Parathyroid adenoma (tissue), 2 donors: ENCODE measurements at regions not wholly inside any gene's neighbourhood (a gene's known extent, or its start where the extent isn't known, plus 50 kb on each side); places are given as distances from the start of the nearest gene placed in this dataset.
"Not testable (repeated sequence)": the region's sequence is repeated elsewhere in the genome, so short reads cannot be mapped to it uniquely, and the experiment has no call there.

Experiments
- H2AFZ ChIP-seq: fragments of 300-600 bp; sonication (generic); one replicate; pipeline ENCODE4 v1.7.0; 2017; ENCODE audit warnings: antibody characterized with exemption, mild to moderate bottlenecking
- H3K27ac ChIP-seq: fragments of 300-600 bp; sonication (generic); one replicate; pipeline ENCODE4 v1.7.0; 2017
- H3K27me3 ChIP-seq: fragments of 300-600 bp; sonication (generic); one replicate; pipeline ENCODE4 v1.7.0; 2017; ENCODE audit warnings: low read length; ENCODE audit not compliant: control insufficient read depth, insufficient read depth
- H3K36me3 ChIP-seq: fragments of 300-600 bp; sonication (generic); one replicate; pipeline ENCODE4 v1.7.0; 2017; ENCODE audit warnings: low read length; ENCODE audit not compliant: control insufficient read depth, insufficient read depth
- H3K4me1 ChIP-seq: fragments of 300-600 bp; sonication (generic); one replicate; pipeline ENCODE4 v1.7.0; 2017; ENCODE audit warnings: control low read depth
- H3K4me2 ChIP-seq: fragments of 300-600 bp; sonication (generic); one replicate; pipeline ENCODE4 v1.7.0; 2017; ENCODE audit warnings: low read length
- H3K4me3 ChIP-seq: fragments of 300-600 bp; sonication (generic); one replicate; pipeline ENCODE4 v1.7.0; 2017; ENCODE audit warnings: low read depth, low read length
- H3K79me2 ChIP-seq: fragments of 300-600 bp; sonication (generic); one replicate; pipeline ENCODE4 v1.7.0; 2017; ENCODE audit warnings: control low read depth
- H3K9ac ChIP-seq: fragments of 300-600 bp; sonication (generic); one replicate; pipeline ENCODE4 v1.7.0; 2017; ENCODE audit warnings: mild to moderate bottlenecking
- H3K9me3 ChIP-seq: fragments of 300-600 bp; sonication (generic); one replicate; pipeline ENCODE4 v1.7.0; 2017; ENCODE audit warnings: low read length; ENCODE audit not compliant: control insufficient read depth
- TF ChIP-seq, protein P1 (sequence below): fragments of 300-600 bp; sonication (generic); IDR thresholded peaks from one replicate; pipeline ENCODE4 v1.7.0; 2017; ENCODE audit warnings: antibody characterized with exemption, mild to moderate bottlenecking
- donor health status: primary hyperparathyroidism.

DNA sequence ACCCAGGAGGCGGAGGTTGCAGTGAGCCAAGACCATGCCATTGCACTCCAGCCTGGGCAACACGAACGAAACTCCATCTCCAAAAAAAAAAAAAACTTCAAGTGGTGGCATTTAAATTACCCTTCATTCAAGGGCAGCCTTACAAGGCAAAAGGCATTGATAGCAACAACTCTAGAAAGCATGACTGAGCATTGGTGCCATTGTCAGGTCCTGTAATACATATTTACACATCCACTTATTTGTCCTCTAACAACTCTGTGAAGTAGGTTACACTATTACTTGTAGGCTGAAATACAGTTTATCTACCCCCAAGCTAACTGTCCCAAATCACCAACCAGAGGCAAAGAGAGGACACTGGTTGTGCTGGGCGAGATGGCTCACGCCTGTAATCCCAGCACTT, 52.7 kb upstream of the LARP1 start:
- Histone ChIP-seq H3K27me3 (no peaks in the 10 kb centered on the region), H3K9me3 (no peaks in the 10 kb centered on the region), H3K79me2 (peaks cover 6% of the 10 kb centered on the region), H3K4me1 (peaks cover 30% of the 10 kb centered on the region), H3K4me2 (no peak overlapping the region), H3K27ac (peak overlapping the region; percentile 93), H3K36me3 (peaks cover 3% of the 10 kb centered on the region), H3K4me3 (no peak overlapping the region), H2AFZ (no peak overlapping the region), H3K9ac (no peak overlapping the region)
- TF ChIP-seq, protein P1, sequence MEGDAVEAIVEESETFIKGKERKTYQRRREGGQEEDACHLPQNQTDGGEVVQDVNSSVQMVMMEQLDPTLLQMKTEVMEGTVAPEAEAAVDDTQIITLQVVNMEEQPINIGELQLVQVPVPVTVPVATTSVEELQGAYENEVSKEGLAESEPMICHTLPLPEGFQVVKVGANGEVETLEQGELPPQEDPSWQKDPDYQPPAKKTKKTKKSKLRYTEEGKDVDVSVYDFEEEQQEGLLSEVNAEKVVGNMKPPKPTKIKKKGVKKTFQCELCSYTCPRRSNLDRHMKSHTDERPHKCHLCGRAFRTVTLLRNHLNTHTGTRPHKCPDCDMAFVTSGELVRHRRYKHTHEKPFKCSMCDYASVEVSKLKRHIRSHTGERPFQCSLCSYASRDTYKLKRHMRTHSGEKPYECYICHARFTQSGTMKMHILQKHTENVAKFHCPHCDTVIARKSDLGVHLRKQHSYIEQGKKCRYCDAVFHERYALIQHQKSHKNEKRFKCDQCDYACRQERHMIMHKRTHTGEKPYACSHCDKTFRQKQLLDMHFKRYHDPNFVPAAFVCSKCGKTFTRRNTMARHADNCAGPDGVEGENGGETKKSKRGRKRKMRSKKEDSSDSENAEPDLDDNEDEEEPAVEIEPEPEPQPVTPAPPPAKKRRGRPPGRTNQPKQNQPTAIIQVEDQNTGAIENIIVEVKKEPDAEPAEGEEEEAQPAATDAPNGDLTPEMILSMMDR, result no peak

DNA sequence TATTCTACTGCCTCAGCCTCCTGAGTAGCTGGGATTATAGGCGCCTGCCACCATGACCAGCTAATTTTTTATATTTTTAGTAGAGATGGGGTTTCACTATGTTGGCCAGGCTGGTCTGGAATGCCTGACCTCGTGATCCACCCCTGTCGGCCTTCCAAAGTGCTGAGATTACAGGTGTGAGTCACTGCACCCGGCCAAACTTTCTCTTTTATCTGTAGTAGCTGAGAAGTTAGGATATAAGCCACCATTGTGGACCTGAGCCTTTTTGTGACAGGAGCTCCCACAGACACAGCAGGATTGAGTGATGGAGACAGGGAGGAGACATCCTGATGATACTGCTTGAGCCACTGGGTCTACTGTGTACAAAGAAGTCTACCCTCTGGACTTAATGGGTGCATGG, 53.5 kb upstream of the LARP1 start:
- peak overlapping the region; percentile 40 for H3K4me3 ChIP-seq
- H2AFZ ChIP-seq, result peak overlapping the region; percentile 47
- H3K9me3 ChIP-seq, H3K4me2 ChIP-seq, H3K27me3 ChIP-seq, H3K36me3 ChIP-seq, H3K9ac ChIP-seq, H3K79me2 ChIP-seq: not testable (repeated sequence)
- peaks cover 35% of the 10 kb centered on the region for H3K4me1 ChIP-seq
- H3K27ac ChIP-seq, result peak overlapping the region; percentile 93

DNA sequence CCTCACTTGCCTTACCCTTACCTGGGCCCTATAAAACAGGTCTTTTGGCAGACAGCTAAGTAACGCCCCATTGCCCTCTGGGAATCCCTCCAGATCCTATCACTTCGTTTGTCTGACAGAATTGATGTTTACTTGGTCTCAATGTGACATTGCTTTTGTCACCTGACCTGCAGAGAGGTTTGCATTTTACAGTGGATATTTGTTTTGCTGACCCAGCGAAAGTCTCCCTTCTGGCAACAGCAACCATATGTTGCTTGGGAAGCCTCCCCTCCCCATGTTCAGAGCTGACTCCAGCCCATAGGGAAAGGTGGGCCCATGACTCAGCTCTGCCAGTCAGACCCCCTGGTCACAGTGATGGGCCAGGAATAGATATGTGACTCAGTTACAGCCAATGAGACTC, 54.0 kb upstream of the LARP1 start:
- peak overlapping the region; percentile 47 for H2AFZ ChIP-seq
- peaks cover 39% of the 10 kb centered on the region for H3K4me1 ChIP-seq
- TF ChIP-seq, protein P1, result no peak
- H3K4me2 ChIP-seq, result peak overlapping the region; percentile 62
- peak overlapping the region; percentile 93 for H3K27ac ChIP-seq
- H3K27me3 ChIP-seq, result no peaks in the 10 kb centered on the region
- peaks cover 6% of the 10 kb centered on the region for H3K79me2 ChIP-seq
- H3K9me3 ChIP-seq, result no peaks in the 10 kb centered on the region
- H3K4me3 ChIP-seq, result peak overlapping the region; percentile 40
- no peak overlapping the region for H3K9ac ChIP-seq
- peaks cover 3% of the 10 kb centered on the region for H3K36me3 ChIP-seq

DNA sequence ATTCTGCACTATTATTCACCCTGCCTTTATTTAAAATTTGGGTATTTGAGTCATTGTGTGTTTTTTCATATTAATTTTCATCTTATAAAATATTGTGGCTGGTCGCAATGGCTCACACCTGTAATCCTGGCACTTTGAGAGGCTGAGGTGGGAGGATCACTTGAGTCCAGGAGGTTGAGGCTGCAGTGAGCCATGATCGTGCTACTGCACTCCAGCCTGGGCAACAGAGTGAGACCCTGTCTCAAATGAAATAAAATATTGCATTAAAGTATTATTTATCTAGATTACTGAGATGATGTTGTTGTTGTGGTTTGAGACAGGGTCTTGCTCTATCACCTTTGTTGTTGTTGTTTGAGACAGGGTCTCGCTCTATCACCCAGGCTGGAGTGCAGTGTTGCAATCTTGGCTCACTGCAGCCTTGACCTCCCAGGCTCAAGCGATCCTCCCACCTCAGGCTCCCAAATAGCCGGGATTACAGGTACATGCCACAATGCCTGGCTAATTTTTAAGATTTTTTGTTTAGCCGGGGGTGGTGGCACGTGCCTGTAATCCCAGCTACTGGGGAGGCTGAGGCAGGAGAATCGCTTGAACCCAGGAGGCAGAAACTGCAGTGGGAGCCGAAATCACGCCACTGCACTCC, 54.8 kb upstream of the LARP1 start:
- not testable (repeated sequence) for H3K9me3 ChIP-seq
- peak overlapping the region; percentile 93 for H3K27ac ChIP-seq

DNA sequence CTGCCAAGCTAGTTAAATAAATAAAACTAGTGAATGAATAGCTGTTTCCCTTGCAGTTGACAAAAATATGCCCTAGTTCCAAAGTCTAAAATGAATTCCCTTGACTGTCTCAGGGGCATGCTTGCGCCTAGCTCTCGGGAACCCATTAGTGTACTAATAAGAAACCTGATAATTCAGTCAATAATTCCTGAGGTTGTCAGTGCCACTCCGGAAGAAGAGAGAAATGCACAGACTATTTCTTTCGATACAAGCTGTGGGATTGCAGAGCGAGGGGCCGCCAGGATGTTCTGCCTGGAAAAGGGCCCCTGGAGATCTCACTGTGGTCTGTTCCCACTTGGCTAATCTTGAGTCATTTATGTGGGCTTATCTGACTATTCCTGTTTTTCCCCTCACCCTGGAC, 56.4 kb upstream of the LARP1 start:
- TF ChIP-seq, protein P1, result no peak
- Histone ChIP-seq H3K36me3 (peaks cover 3% of the 10 kb centered on the region), H3K9me3 (no peaks in the 10 kb centered on the region), H3K4me2 (peak overlapping the region; percentile 28), H3K27ac (peak overlapping the region; percentile 22), H3K4me3 (no peak overlapping the region), H3K9ac (no peak overlapping the region), H3K27me3 (no peaks in the 10 kb centered on the region), H2AFZ (peak overlapping the region; percentile 34), H3K79me2 (peaks cover 6% of the 10 kb centered on the region), H3K4me1 (peaks cover 39% of the 10 kb centered on the region)

More for the DNA sequence above, 54.8 kb upstream of the LARP1 start:
- peak overlapping the region; percentile 47 for H2AFZ ChIP-seq
- H3K79me2 ChIP-seq, H3K36me3 ChIP-seq, H3K9ac ChIP-seq, H3K27me3 ChIP-seq: not testable (repeated sequence)
- peak overlapping the region; percentile 40 for H3K4me3 ChIP-seq
- peak overlapping the region; percentile 62 for H3K4me2 ChIP-seq
- H3K4me1 ChIP-seq, result peaks cover 39% of the 10 kb centered on the region

DNA sequence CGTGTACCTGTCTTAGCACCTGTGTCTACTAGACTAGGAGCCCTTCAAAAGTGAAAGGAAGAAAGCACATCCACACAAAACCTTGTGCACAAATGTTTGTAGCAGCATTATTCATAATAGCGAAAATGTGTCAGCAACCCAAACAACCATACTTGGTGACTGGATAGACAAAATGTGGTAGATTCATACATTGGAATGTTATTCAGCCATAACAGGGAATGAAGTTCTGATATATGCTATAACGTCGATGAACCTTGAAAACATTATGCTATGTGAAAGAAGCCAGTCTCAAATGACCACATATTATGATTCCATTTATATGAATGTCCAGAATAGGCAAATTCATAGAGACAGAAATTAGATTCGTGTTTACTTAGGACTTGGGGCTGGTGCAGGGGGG, 57.8 kb upstream of the LARP1 start:
- peak overlapping the region; percentile 25 for H3K4me2 ChIP-seq
- TF ChIP-seq, protein P1, result no peak
- H3K9ac ChIP-seq, result no peak overlapping the region
- H3K36me3 ChIP-seq, result peaks cover 3% of the 10 kb centered on the region
- H3K4me3 ChIP-seq, result no peak overlapping the region
- no peaks in the 10 kb centered on the region for H3K9me3 ChIP-seq
- peak overlapping the region; percentile 34 for H3K27ac ChIP-seq
- peaks cover 39% of the 10 kb centered on the region for H3K4me1 ChIP-seq
- no peaks in the 10 kb centered on the region for H3K27me3 ChIP-seq
- peaks cover 6% of the 10 kb centered on the region for H3K79me2 ChIP-seq
- peak overlapping the region; percentile 47 for H2AFZ ChIP-seq
